Endometrium (tissue), 2 donors: ENCODE measurements at regions not wholly inside any gene's neighbourhood (a gene's known extent, or its start where the extent isn't known, plus 50 kb on each side); places are given as distances from the start of the nearest gene placed in this dataset.

Experiments used
- FAIRE-seq: peaks from 2 replicates; lab custom pipeline; 2012; peaks lifted over from hg19 to GRCh38; lab: Jason Lieb, UNC
- donor health status: control.
- donor health status: control.

DNA sequence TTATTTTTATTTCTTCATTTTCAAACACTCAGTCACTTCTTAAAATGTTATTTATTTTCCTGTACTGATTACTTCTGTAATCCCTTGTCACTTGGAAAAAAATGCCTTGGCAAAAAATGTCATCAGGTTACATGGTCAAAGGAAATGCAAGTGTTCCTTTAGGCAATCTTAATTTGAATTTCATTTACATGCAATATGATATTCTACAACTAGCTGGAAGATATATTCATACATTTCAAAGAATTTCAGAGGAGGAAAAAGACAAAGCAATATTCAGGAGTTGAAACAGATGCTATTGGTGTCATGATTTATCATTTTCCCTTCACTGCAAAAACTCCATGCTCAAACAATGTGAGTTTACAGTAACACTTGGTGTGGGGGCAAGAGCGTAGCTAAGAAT lies 1316.6 kb downstream of the FSTL5 start:
- no peak for FAIRE-seq

DNA sequence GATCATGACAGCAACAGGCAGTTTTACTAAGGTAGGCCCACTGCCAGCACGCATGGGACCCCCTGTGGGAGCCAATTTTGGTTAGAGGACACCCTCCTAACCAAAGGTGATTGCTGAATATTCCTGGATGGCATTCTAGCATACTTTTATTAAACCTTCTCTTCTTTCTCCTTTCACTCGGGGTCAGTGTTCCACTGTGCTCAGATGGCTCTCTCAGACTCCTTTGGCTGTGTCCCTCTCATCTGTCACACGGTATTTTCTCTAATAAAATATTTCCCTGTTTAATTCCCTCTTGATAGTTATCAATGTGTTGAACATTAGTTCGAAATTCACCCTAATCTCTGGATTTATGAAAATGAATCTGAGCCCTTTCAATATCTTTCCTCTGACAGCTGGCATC lies 1315.3 kb downstream of the FSTL5 start:
- FAIRE-seq: no peak

GRCh38 chr4:160848901-160849760 lies 1314.7 kb downstream of the FSTL5 start:
- no peak for FAIRE-seq

GRCh38 chr4:160864253-160864652 lies 1299.5 kb downstream of the FSTL5 start:
- FAIRE-seq: no peak

DNA sequence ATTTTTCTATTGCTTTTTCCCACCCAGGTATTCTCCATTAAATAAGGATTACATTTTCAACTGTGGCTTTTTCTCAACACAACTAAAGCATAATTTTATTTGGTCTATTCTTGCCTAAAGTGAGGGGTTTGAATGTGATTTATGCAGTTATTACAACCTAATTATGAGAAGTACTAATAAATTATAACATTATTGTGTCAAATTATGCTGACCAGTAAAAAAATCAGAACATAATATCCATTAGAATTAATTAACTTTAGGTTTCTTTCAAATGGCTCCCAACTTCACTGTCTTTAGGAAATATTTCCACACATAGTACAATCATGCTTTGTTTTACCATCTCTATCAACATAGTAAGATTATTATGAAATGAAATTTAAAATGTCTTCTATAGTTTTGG lies 1293.9 kb downstream of the FSTL5 start:
- no peak for FAIRE-seq

GRCh38 chr4:160872491-160872890 lies 1291.3 kb downstream of the FSTL5 start:
- FAIRE-seq: no peak

GRCh38 chr4:160877087-160877790 lies 1286.6 kb downstream of the FSTL5 start:
- no peak for FAIRE-seq

DNA sequence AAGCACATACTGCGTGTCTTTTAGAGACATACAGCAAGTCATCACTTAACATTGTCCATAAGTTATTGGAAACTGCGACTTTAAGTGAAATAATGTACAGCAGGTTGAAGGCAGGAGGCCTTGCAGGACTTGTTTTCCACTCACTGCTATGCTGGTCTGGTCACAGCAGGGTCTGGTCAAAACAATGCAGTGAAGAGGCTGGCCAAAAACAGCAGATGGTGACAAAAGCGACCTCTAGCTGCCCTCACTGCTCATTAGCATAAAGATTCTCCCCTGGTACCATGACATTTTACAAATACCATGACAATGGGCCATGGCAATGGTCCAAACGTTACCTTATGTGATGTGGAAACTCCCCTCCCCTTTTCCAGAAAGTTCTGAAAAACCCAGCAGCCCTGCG lies 1283.6 kb downstream of the FSTL5 start:
- FAIRE-seq: no peak

- no peak for FAIRE-seq
Measured at GRCh38 chr4:160887668-160888067, 1276.1 kb downstream of the FSTL5 start.

GRCh38 chr4:160894128-160894527 lies 1269.7 kb downstream of the FSTL5 start:
- FAIRE-seq: no peak

- FAIRE-seq: no peak
Measured at GRCh38 chr4:160894809-160895208, 1269.0 kb downstream of the FSTL5 start.

DNA sequence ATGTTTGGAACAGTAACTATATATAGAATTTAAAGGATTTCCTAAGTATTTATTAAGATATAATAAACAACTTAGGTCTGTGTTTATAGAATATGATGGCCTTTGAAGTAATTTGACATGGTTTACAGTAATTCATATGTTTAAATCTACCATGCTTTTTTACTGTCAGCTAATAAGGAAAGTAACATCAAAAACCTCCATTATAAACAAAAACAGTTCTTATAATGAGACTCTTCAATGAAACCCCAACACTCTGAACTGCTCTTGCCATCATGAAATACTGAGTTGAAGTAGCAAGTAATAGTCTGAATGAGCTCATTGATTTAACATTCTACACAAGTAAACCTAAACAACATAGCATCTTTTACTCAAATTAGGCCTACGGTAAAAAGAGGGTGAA lies 1236.5 kb downstream of the FSTL5 start:
- no peak for FAIRE-seq

DNA sequence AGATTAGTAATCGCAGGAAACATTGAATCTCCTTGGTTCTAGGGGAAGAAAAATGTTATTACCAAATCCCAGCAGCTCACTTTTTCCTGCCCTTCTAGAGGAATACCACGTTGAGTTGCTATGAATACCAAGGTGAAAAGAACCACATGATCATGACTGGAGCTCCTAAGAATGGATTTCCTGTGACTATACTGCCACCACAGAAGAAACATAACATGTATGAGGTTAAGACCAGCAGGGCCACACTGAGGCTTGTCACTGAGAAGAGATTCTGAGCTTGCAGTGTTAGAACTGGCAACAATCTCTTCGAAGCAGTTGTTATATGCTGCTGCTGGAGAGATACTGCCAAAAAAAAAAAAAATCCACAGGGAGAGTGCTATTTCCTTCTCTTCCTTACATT lies 1235.3 kb downstream of the FSTL5 start:
- FAIRE-seq: no peak

DNA sequence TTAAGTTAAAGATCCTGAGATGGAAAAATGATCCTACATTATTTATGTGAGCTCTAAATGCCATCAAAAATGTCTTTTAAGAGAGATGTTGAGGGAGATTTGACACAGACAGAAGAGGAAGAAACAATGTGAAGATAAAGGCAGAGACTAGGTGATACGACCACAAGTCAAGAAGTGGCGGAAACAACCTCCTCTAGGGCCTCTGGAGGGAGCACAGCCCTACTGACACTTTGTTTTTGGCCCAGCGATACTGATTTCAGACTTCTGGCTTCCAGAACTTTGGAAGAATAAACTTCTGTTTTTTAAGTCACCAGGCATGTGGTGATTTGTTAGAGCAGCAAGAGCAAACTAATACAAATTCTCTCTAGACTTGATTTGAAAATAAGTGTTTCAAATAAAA lies 1216.1 kb downstream of the FSTL5 start:
- FAIRE-seq: no peak

GRCh38 chr4:160956875-160957274 lies 1206.9 kb downstream of the FSTL5 start:
- no peak for FAIRE-seq

- FAIRE-seq: no peak
Measured at GRCh38 chr4:160969925-160970324, 1193.9 kb downstream of the FSTL5 start.

DNA sequence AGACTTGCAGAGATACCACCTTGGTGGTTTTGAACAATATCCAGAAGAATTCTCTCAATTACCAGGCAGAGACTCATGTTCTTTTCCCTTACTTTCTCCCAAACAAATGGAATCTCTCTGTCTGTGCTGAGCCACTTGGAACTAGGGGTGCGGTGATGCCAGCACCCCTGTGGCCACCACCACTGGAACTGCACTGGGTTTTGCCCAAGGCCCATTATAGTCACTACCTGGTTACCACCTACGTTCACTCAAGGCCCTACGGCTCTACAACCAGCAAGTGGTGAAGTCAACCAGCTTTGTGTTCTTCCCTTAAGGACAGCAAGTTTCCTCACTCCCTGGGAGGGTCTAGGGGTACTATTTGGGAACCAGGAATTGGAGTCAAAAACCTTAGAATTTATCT lies 1183.7 kb downstream of the FSTL5 start:
- FAIRE-seq: no peak

DNA sequence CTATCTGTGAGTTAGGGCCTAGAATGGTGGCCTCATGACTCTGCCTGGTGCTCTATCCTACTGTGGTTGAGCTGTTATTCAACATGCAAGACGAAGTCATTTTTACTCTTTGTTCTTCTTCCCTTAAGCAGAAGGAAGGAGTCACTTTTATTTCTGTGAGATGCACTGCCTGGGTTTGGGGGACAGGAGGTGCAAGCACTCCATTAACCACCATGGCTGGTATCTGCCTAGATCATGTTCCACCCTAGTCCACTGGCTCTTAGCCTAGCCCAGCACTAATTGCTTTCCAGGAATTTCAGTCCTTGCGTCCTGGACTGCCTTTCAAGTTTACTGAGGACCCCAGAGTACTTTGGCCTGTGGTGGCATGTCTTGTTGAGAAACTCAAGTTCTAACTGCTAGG lies 1182.7 kb downstream of the FSTL5 start:
- no peak for FAIRE-seq

DNA sequence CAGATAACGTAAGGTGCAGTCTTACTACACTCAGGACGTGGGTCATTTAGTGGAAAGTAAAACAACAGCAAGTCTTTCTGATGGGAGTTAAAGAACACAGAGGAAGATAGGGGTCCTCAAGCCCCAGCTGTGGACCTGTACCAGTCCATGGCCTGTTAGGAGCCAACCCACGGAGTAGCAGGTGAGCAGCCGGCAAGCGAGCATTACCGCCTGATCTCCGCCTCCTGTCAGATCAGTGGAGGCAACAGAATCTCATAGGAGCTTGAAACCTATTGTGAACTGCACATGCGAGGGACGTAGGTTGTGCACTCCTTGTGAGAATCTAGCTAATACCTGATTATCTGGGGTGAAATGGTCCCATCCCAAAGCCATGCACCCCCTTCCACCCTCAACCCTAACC lies 1180.8 kb downstream of the FSTL5 start:
- FAIRE-seq: no peak

- FAIRE-seq: no peak
Measured at GRCh38 chr4:161002386-161002785, 1161.4 kb downstream of the FSTL5 start.

DNA sequence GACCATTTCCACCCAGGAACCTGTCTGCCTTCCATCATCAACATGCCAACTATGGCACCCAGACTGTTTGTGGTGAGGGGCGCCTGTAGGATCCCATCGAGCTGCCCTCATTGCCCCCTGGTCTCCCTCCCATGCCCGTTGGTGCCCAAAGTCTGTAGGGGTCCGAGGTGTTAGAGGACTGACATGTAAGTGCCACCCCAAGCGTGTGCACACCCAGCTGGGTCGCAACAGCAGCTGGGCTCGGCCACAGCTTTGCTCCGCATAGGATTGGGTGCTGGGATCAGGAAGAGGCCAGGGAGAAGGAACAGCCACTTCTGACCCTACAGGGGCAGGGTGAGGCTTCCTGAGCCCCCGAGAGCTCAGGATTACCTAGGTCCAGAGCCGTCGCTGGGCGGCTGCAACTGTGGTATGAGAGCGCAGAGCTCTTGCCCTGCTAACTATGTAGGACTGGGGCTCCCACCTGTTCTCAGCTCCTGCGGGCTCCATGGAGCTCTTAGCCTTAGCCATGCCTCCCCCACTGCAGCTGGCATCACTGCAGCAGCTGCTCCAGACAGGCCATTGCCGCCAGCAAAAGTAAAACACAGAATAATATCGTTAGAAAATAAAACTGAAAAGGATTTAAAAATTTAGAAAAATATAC lies 1160.3 kb downstream of the FSTL5 start:
- no peak for FAIRE-seq

GRCh38 chr4:161005746-161006145 lies 1158.1 kb downstream of the FSTL5 start:
- no peak for FAIRE-seq

GRCh38 chr4:161008527-161008926 lies 1155.3 kb downstream of the FSTL5 start:
- no peak for FAIRE-seq
